ENCODE measurements at regions not wholly inside any gene's neighbourhood (a gene's known extent, or its start where the extent isn't known, plus 50 kb on each side); places are given as distances from the start of the nearest gene placed in this dataset.
"Not testable (repeated sequence)": the region's sequence is repeated elsewhere in the genome, so short reads cannot be mapped to it uniquely, and the experiment has no call there.

- ATAC-seq (no peak), DNase-seq (no peak)
- in situ Hi-C loops (cut with MboI; ENCODE audit: low sequenced_read_pairs in 4 of 4) (no loop called here), intact Hi-C loops (cut with DNase I; ENCODE audit: low total_unique reads) (no loop called here)
- H3K9me3 ChIP-seq = no peaks in the 10 kb centered on the region
- H3K4me1 ChIP-seq = no peaks in the 10 kb centered on the region
- TF ChIP-seq CTCF (IDR thresholded peaks at IDR 0.05 in 4 of 5, conservative IDR thresholded peaks at IDR 0.05 in 1 of 5) (no peak), POLR2A (IDR thresholded peaks at IDR 0.05) (no peak)
- no peak overlapping the region for H3K27ac ChIP-seq
- no peak overlapping the region for H3K4me3 ChIP-seq
- no peaks in the 10 kb centered on the region for H3K27me3 ChIP-seq
- no peaks in the 10 kb centered on the region for H3K36me3 ChIP-seq
These were observed 56.5 kb upstream of the COL5A2 start for GRCh38 chr2:189236066-189236465.

GRCh38 chr2:189238903-189239302 is 59.3 kb upstream of the COL5A2 start:
- H3K27ac ChIP-seq = no peak overlapping the region
- intact Hi-C loops (cut with DNase I; ENCODE audit: low total_unique reads) (no loop called here), in situ Hi-C loops (cut with MboI; ENCODE audit: low sequenced_read_pairs in 4 of 4) (no loop called here)
- DNase-seq (no peak), ATAC-seq (no peak)
- no peaks in the 10 kb centered on the region for H3K27me3 ChIP-seq
- no peaks in the 10 kb centered on the region for H3K36me3 ChIP-seq
- H3K9me3 ChIP-seq = no peaks in the 10 kb centered on the region
- TF ChIP-seq CTCF (IDR thresholded peaks at IDR 0.05 in 4 of 5, conservative IDR thresholded peaks at IDR 0.05 in 1 of 5) = no peak
- TF ChIP-seq POLR2A (IDR thresholded peaks at IDR 0.05) = no peak
- H3K4me3 ChIP-seq = no peak overlapping the region
- H3K4me1 ChIP-seq = no peaks in the 10 kb centered on the region

GRCh38 chr2:189243843-189244242 is 64.3 kb upstream of the COL5A2 start:
- intact Hi-C loops (cut with DNase I; ENCODE audit: low total_unique reads); in situ Hi-C loops (cut with MboI; ENCODE audit: low sequenced_read_pairs in 4 of 4); H3K27me3 ChIP-seq; H3K4me1 ChIP-seq; DNase-seq; H3K9me3 ChIP-seq; H3K36me3 ChIP-seq; H3K4me3 ChIP-seq; ATAC-seq; H3K27ac ChIP-seq: not testable (repeated sequence)

GRCh38 chr2:189247276-189247675 is 67.7 kb upstream of the COL5A2 start:
- no peak for TF ChIP-seq POLR2A (IDR thresholded peaks at IDR 0.05)
- TF ChIP-seq CTCF (IDR thresholded peaks at IDR 0.05 in 4 of 5, conservative IDR thresholded peaks at IDR 0.05 in 1 of 5) = no peak
- in situ Hi-C loops (cut with MboI; ENCODE audit: low sequenced_read_pairs in 4 of 4) = no loop called here

GRCh38 chr2:189248141-189248540 is 68.6 kb upstream of the COL5A2 start:
- Histone ChIP-seq H3K27ac (no peak overlapping the region), H3K27me3 (no peaks in the 10 kb centered on the region), H3K4me3 (no peak overlapping the region), H3K36me3 (no peaks in the 10 kb centered on the region), H3K9me3 (no peaks in the 10 kb centered on the region), H3K4me1 (no peaks in the 10 kb centered on the region)
- DNase-seq = no peak
- ATAC-seq = no peak
- intact Hi-C loops (cut with DNase I; ENCODE audit: low total_unique reads) (no loop called here), in situ Hi-C loops (cut with MboI; ENCODE audit: low sequenced_read_pairs in 4 of 4) (no loop called here)
- TF ChIP-seq CTCF (IDR thresholded peaks at IDR 0.05 in 4 of 5, conservative IDR thresholded peaks at IDR 0.05 in 1 of 5) (no peak), POLR2A (IDR thresholded peaks at IDR 0.05) (no peak)

More at GRCh38 chr2:189247276-189247675, 67.7 kb upstream of the COL5A2 start:
- no peak overlapping the region for H3K4me3 ChIP-seq
- intact Hi-C loops (cut with DNase I; ENCODE audit: low total_unique reads) = no loop called here
- no peaks in the 10 kb centered on the region for H3K9me3 ChIP-seq
- no peaks in the 10 kb centered on the region for H3K27me3 ChIP-seq
- H3K27ac ChIP-seq = no peak overlapping the region
- no peak for ATAC-seq
- no peaks in the 10 kb centered on the region for H3K4me1 ChIP-seq
- no peaks in the 10 kb centered on the region for H3K36me3 ChIP-seq
- DNase-seq = no peak

All from gastrocnemius medialis (tissue), 4 donors.